Fibroblast of the conjunctiva (primary cell): ENCODE measurements at regions not wholly inside any gene's neighbourhood (a gene's known extent, or its start where the extent isn't known, plus 50 kb on each side); places are given as distances from the start of the nearest gene placed in this dataset.

Experiments used
- DNase-seq: peaks from one replicate; pipeline ENCODE4 v3.0.0-alpha.2; 2010; ENCODE audit warnings: low read depth

GRCh38 chr4:24666816-24667477, 82.6 kb upstream of the DHX15 start:
- no peak for DNase-seq

GRCh38 chr4:24668956-24669355, 84.6 kb upstream of the DHX15 start:
- DNase-seq = no peak

DNA sequence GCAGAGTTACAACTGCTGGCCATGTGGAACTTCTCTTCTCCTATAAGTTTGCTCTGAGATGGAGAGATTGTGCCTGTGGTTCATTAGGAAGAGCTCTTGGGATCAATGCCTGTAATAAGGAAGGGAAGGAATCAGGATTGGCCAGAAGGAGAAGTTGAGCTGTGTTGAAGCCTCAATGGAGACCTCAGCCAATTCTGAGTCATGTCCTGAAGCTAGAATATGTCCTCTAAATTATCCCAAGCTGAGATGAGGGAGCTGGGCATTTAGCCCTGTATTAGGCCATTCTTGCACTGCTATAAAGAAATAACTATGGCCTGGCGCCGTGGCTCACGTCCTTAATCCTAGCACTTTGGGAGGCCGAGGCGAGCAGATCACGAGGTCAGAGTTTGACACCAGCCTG, 85.4 kb upstream of the DHX15 start:
- no peak for DNase-seq

- no peak for DNase-seq
Observed at GRCh38 chr4:24671849-24672248, 87.5 kb upstream of the DHX15 start.

- no peak for DNase-seq
Observed at GRCh38 chr4:24672880-24673279, 88.5 kb upstream of the DHX15 start.

- no peak for DNase-seq
Observed at GRCh38 chr4:24674279-24674678, 89.9 kb upstream of the DHX15 start.

DNA sequence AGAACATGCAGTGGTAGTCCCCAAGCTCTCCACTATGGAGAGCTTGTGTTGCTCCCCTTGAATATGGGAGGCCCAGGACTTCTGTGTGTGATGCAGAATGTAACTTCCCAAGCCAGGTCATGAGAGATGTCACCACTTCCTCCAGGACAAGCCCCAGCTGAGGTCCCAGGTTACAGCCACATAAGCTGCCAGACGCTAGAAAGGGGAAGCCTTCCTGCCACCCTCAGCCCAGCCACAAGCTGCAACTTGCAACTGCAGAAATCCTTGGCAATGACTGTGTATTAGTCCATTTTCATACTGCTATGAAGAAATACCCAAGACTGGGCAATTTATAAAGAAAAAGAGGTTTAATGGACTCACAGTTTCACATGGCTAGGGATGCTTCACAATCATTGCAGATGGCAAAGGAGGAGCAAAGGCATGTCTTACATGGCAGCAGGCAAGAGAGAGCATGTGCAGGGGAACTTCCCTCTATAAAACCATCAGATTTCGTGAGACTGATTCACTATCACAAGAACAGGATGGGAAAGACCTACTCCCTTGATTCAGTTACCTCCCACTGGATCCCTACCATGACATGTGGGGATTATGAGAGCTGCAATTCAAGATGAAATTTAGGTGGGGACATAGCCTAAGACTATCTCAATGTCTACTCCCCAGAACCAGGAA, 91.5 kb upstream of the DHX15 start:
- no peak for DNase-seq

- no peak for DNase-seq
Observed at GRCh38 chr4:24677909-24678308, 93.6 kb upstream of the DHX15 start.

GRCh38 chr4:24680746-24681448, 96.5 kb upstream of the DHX15 start:
- DNase-seq = no peak

DNA sequence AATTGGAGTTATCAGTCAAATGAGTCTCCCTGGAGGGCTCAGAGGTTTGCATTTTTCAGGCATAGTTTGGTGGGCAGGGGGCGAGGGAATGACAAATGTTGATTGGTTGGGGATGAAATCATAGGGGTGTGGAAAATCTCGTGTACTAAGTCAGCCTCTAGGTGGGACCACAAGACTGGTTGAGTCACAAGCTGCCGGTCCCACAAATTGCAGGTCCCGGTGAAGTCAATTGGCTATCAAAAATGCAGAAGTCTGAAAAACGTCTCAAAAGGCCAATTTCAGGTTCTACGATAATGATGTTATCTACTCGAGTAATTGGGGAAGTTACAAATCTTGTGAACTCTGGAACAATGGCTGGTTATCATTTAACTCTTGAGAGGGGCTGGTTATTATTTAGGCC, 98.8 kb upstream of the DHX15 start:
- no peak for DNase-seq

DNA sequence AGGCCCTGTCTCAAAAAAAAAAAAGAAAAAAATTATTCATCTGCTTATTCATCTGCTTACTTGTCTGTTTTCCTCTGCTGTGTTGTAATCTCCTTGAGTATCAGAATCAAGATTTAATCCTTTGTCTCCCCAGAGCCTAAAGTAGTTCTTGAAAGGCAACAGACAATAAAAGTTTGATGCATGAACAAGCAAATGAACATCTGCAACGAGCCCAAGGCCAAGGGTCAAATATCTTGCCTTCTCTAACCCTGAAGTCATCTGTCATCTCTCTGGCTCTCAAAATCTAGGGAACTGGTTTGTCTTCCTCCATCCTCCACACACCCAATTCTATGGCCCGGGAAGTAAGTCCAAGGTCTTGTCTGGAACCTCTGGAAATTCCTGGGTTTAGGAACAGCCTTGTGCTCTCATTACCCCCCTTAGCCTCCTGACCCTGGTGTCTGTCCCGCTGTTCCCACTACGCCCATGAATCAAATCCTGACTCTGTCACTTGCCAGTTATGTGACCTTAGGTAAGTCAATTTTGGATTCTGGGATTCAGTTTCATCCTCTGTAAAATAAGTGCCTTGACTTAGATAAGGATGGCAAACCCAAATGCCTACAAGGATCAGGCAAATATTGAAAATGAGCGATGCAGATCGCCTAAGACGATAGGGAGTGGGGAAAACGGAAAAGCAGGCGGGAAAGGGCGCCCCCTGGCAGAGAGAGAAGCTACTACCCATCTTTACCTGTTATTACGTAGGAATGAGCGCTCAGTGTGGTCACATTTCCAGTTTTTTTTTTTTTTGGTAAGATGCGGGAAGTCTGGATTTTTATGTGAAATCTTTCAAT, 102.7 kb upstream of the DHX15 start:
- DNase-seq = no peak

DNA sequence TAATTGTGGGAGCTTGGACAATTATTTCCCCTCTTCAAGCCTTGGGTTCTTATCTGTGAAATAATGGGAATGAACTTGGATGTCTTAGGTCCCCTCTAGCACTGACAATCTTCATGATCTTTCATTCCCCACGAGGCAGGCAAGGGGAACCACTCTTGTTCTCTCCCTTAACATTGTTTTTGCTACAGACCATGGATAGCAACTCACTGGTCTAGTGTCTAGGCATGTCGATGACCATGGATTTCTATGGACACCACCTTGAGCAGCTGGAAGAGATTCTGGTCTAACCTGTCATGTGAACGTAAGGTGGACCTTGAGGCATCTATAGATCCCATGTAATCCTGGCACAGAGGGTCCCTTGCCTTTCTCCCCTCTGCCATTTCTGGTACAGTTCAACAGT, 104.1 kb upstream of the DHX15 start:
- no peak for DNase-seq

DNA sequence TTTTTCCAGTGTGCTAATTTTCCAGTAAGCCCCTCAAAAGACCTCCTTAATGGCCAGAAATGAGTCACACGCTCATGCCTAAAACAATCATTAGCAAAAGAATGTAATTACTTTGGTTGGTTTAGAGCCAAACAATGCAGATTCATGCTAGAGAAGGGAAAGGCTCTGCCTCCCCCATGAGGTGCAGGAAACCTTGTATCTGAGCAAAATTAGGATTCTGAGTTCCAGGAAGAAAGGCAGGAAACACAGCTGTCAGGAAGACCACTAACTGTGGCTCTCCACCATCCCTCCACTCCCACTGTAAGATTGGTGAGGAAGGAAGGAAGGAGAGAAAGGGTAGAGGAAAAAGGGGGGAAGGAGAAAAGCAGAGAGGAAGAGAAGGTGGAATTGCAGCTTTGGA, 104.9 kb upstream of the DHX15 start:
- DNase-seq = no peak

GRCh38 chr4:24690436-24690835, 104.9 kb upstream of the SOD3 start:
- peak; percentile 48 for DNase-seq

- DNase-seq = no peak
Observed at GRCh38 chr4:24693636-24694035, 101.7 kb upstream of the SOD3 start.

DNA sequence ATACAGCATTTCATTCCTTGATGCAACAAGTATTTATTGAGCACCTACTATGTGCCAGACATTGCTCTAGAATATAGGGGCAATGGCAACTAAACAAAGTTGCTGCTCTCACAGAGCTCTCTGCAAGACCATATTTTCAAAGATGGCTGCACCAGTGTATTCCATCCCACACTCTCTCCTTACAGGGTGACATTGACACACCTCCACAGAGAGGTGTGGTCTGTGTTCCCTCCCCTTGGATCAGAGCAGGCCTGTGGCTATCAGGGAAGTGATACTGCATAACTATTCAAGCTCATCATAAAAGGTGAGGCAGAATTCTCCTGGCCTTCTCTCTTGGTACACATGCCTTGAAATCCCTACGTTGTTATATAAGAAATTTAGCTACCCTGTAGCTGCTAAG, 95.3 kb upstream of the SOD3 start:
- no peak for DNase-seq

DNA sequence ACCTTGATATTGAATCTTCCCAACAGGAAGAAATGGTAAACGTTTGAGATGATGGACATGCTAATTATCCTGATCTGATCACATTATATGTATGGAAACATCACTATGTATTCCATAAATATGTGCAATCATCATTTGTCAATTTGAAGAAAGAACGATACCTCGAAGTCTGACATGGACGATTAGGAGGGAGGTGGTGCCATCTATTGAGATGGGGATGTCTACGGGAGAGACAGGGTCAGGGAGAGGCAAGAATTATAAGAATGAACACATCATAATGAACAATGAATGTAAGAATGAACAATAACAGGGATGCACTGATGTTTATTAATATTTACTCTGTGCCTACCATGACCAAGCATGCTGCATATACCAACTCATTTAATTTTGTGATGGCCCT, 93.7 kb upstream of the SOD3 start:
- DNase-seq = no peak

DNA sequence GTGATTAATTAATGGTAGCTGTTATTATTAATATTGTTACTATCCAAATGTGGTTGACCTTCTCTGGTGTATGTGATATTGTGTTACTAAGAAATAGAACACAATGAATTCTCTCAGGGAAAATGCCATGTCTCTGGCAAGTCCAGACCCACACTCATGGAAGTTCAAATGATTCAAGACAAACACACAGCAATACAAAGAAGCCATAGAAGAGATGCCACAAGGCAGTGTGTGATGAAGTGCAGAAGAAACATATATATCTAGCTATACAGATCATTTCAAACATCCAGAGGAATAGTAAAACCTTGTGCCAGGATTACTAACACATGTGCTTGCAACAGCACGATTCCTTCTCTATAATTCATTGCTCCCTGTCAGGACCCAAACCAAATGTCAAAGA, 93.1 kb upstream of the SOD3 start:
- DNase-seq = no peak

DNA sequence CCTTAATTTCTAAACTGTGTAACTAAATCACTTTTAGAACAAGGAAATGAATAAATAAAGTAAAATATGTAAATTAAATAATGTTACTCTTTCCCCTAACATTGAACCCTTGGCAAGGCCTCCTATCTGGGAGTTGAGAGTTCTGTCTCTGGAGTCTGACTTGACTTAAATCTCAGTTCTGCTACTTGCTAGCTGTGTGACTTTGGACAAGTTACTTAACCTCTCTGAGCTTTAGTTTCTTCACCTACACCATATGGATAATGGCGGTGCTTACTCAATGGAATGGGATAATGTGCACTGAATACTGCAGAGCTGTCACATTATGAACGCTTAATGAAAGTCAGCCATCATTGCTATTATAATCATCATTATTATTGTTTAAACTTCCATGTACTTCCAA, 92.1 kb upstream of the SOD3 start:
- DNase-seq = no peak

GRCh38 chr4:24704149-24704548, 91.2 kb upstream of the SOD3 start:
- no peak for DNase-seq

- DNase-seq = no peak
Observed at GRCh38 chr4:24705016-24705753, 90.2 kb upstream of the SOD3 start.

DNA sequence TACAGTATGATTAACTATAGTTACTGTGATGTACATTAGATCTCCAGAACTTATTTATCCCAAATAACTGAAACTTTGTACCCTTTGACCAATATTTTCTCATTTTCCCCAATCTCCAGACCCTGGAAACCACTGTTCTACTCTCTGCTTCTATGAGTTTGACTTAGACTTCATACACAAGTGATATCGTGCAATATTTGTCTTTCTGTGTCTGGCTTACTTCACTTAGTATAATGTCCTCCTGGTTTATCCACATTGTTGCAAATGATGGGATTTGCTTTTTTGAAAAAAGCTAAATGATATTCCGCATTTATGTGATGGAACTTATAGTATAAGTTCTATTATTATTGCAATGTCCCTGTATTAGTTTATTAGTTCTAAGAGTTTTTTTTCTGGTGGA, 81.8 kb upstream of the SOD3 start:
- no peak for DNase-seq
